ENCODE measurements at regions not wholly inside any gene's neighbourhood (a gene's known extent, or its start where the extent isn't known, plus 50 kb on each side); places are given as distances from the start of the nearest gene placed in this dataset.

- no peak for FAIRE-seq
Measured at GRCh38 chr13:70484931-70485330, 376.7 kb upstream of the KLHL1 start.

GRCh38 chr13:70483599-70484276 lies 375.5 kb upstream of the KLHL1 start:
- peak; percentile 63 for FAIRE-seq

GRCh38 chr13:70473907-70474306 lies 365.7 kb upstream of the KLHL1 start:
- FAIRE-seq: no peak

- no peak for FAIRE-seq
Measured at GRCh38 chr13:70469077-70469476, 360.8 kb upstream of the KLHL1 start.

GRCh38 chr13:70457474-70457873 lies 349.2 kb upstream of the KLHL1 start:
- FAIRE-seq: no peak

- FAIRE-seq: no peak
Measured at GRCh38 chr13:70448820-70449219, 340.6 kb upstream of the KLHL1 start.

- FAIRE-seq: no peak
Measured at GRCh38 chr13:70432276-70432805, 324.1 kb upstream of the KLHL1 start.

GRCh38 chr13:70430256-70430655 lies 322.0 kb upstream of the KLHL1 start:
- no peak for FAIRE-seq

GRCh38 chr13:70424928-70425327 lies 316.7 kb upstream of the KLHL1 start:
- no peak for FAIRE-seq

GRCh38 chr13:70424428-70424827 lies 316.2 kb upstream of the KLHL1 start:
- FAIRE-seq: no peak

GRCh38 chr13:70415136-70415535 lies 306.9 kb upstream of the KLHL1 start:
- no peak for FAIRE-seq

- no peak for FAIRE-seq
Measured at GRCh38 chr13:70408865-70409264, 300.6 kb upstream of the KLHL1 start.

- no peak for FAIRE-seq
Measured at GRCh38 chr13:70407486-70407885, 299.2 kb upstream of the KLHL1 start.

- FAIRE-seq: no peak
Measured at GRCh38 chr13:70405266-70405665, 297.0 kb upstream of the KLHL1 start.

- no peak for FAIRE-seq
Measured at GRCh38 chr13:70394031-70394548, 285.8 kb upstream of the KLHL1 start.

GRCh38 chr13:70391678-70392077 lies 283.4 kb upstream of the KLHL1 start:
- FAIRE-seq: no peak

- FAIRE-seq: no peak
Measured at GRCh38 chr13:70390968-70391367, 282.7 kb upstream of the KLHL1 start.

GRCh38 chr13:70390064-70390463 lies 281.8 kb upstream of the KLHL1 start:
- no peak for FAIRE-seq

GRCh38 chr13:70388935-70389334 lies 280.7 kb upstream of the KLHL1 start:
- FAIRE-seq: no peak

GRCh38 chr13:70386919-70387318 lies 278.7 kb upstream of the KLHL1 start:
- no peak for FAIRE-seq

- no peak for FAIRE-seq
Measured at GRCh38 chr13:70385852-70386251, 277.6 kb upstream of the KLHL1 start.

- no peak for FAIRE-seq
Measured at GRCh38 chr13:70384156-70384555, 275.9 kb upstream of the KLHL1 start.

GRCh38 chr13:70380809-70381208 lies 272.6 kb upstream of the KLHL1 start:
- FAIRE-seq: no peak

GRCh38 chr13:70375718-70376117 lies 267.5 kb upstream of the KLHL1 start:
- no peak for FAIRE-seq

- no peak for FAIRE-seq
Measured at GRCh38 chr13:70370924-70371323, 262.7 kb upstream of the KLHL1 start.
